ENCODE measurements at regions not wholly inside any gene's neighbourhood (a gene's known extent, or its start where the extent isn't known, plus 50 kb on each side); places are given as distances from the start of the nearest gene placed in this dataset.

- no peak for TF ChIP-seq CTCF (conservative IDR thresholded peaks at IDR 0.05; ENCODE audit: low read depth, low read length)
- no peak for TF ChIP-seq EZH2 (IDR thresholded peaks at IDR 0.05; ENCODE audit: low read length, unreplicated experiment)
Measured at GRCh38 chr5:74510476-74511075, 130.0 kb downstream of the ENC1 start.
